Sciatic nerve (tissue), 2 donors: ENCODE measurements at regions not wholly inside any gene's neighbourhood (a gene's known extent, or its start where the extent isn't known, plus 50 kb on each side); places are given as distances from the start of the nearest gene placed in this dataset.
A peak's percentile ranks its signal among the peaks of the same experiment; 100 is the strongest.

Source experiments
- ATAC-seq: fragments of 200-7000 bp; cut with Tn5 transposase; one replicate; pipeline ENCODE4 v1.9.1; 2020; ENCODE audit warnings: mild to moderate bottlenecking, moderate library complexity
- DNase-seq: peaks from one replicate; pipeline ENCODE4 v3.0.0-alpha.2; 2020; ENCODE audit warnings: low spot score
- intact Hi-C: fragments of 100-400 bp; cut with DNase I; formaldehyde crosslinking; loops from one replicate; pipeline ENCODE4 v1.14.2; 2022
- donor health status: DM: no; HTN: no; CAD: no.
- donor health status: DM: no; HTN: no; CAD: no.

DNA sequence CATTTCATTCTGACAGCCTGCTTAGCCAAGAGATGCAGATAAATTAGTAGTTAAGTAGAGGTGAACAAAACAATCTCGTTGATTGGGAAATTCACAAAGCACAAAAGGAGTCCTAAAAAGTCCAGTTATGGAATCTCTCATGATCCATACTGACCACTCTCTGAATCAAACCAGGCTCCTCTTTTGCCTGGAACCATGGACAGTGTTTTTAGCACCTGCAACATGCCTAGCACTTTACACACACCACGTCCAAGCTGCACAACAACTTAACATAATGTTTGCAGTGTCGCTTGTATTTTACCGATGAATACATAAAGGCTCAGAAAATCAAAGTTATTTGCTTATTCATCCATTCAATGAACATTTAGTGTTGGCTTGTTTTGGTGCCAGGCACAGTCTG lies 101.8 kb upstream of the ST8SIA2 start:
- DNase-seq (no peak), ATAC-seq (no peak)
- intact Hi-C loops, result no loop called here

DNA sequence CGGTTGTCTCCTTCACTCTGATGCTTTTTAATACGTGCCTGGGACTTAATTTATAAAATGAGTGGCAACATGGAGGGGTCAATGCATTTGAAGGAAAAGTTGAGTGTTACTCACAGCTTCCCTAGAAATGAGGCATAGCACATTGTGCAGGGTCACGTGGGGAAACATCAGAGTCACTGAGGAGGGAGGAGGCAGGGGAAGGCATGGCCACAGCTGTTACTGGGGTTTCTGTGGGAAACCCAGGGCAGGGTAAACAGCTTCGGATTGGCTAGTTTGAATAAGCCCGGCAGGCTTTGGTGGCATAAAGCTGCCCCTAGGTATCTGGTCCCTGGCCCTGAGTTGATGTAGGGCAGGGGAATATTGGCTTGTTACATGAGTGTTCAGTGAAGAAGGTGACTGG lies 98.9 kb upstream of the ST8SIA2 start:
- ATAC-seq, result no peak
- intact Hi-C loops, result no loop called here
- no peak for DNase-seq

DNA sequence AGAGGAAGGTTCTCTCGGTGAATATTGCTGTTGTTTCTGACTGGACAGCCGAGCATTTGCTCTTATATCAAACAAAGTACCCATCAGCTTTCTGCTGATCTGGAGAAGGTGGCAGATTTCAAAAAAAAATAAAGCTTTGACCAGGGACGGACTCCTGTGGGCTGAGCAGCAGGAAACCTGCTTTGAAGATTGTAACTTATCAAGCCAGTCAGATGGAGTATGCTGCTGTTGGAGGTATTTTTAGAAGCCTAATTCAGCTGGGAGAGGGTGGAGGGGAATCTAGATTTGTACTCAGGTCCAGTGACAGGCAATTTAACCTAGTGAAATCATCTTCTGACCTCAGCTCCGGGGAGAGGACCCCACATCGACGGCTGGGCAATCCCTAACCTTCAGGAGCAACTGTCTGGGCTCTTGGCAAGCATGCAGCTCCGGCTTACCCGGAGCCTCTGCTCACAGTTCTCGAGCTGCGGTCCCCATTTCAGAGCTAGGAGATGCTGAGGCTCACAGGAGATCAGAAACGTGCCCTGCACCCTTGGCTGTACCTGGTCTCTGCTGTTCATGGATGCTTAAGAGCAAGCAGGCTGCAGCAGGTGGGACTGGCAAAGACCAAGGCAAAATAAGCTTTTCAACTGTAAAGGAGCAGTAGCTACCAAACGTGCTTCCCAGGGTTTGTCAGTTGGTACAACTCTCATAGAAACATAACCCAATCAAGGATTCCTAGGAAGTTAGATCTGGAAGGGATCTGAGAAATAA lies 89.3 kb upstream of the ST8SIA2 start:
- intact Hi-C loops, result no loop called here
- ATAC-seq (no peak), DNase-seq (no peak)

GRCh38 chr15:92305343-92305742 lies 88.3 kb upstream of the ST8SIA2 start:
- intact Hi-C loops, result no loop called here
- ATAC-seq, result no peak
- DNase-seq, result no peak

- DNase-seq (no peak), ATAC-seq (no peak)
- intact Hi-C loops, result no loop called here
Measured at GRCh38 chr15:92306663-92307062, 87.0 kb upstream of the ST8SIA2 start.

GRCh38 chr15:92315144-92315543 lies 78.5 kb upstream of the ST8SIA2 start:
- DNase-seq (no peak), ATAC-seq (no peak)
- intact Hi-C loops, result no loop called here

DNA sequence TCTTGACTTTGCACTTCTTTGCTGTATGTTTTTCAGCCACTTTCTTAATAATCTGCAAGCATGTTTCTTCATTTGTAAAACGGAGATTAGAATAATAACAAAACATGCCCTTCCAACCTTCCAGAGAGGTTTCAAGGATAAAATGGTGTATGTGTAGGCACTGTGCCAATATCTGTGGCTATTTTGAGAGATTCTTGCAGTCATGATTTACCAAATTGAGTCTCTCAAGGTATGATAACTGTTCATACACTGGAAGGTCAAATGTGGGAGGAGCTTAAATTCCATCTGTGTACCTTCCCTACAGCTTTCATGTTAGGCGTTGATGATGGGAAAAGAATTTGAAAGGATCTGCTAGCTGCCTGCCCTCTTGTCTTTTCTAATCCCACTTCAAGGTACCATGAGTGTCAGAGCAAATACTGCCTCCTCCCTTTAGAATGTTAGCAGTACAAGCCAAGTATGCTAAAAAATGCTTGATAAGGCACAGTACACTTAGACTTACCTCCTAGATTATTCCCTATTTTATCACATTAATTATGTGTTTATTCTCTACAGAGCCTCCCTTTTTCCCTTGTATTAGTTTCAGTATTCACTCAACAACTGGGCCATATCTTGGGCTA lies 78.0 kb upstream of the ST8SIA2 start:
- intact Hi-C loops, result no loop called here
- ATAC-seq (no peak), DNase-seq (no peak)

GRCh38 chr15:92316586-92317295 lies 76.9 kb upstream of the ST8SIA2 start:
- ATAC-seq, result no peak
- no peak for DNase-seq
- intact Hi-C loops, result no loop called here

- intact Hi-C loops, result no loop called here
- DNase-seq (no peak), ATAC-seq (no peak)
Measured at GRCh38 chr15:92320012-92320699, 73.5 kb upstream of the ST8SIA2 start.

DNA sequence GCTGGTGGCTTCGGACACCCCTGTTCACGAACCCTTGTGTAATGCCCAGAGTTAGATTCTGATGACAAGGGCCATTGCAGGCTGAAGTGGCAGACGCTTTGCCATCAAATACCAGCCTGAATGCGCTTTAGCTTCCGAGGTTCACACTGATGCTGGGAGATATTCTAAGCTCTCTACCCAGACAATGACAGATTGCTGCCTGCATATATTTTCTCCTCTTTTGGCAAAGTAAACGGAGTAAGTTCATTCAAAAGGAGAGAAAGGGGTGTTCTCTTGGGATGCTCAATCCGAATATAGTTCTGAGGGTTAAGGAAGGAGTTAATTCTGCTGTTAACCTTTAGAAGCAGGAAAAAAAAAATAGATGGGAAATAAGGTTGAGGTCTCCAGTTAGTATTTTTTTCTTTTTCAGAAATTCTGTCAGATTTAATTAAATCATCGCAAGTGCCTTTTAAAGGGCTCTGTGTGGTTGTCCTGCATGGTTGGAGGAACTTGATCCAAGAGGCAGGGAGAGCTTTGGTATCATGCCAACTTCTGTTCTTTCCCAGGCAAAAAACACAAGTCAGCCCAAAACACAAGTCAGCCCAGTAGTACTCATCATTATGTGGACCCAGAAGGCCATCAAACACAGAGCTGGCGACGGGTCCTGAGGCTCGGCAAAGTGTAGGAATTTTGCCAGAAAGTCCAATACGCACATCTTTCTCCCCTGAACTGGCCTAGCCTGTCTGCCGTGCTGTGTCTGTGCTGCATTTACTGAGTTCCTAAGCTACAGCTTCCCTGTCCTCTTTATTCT lies 70.9 kb upstream of the ST8SIA2 start:
- DNase-seq (no peak), ATAC-seq (peak; percentile 70)
- intact Hi-C loops, result no loop called here

GRCh38 chr15:92323525-92323924 lies 70.2 kb upstream of the ST8SIA2 start:
- DNase-seq (no peak), ATAC-seq (no peak)
- intact Hi-C loops, result no loop called here

DNA sequence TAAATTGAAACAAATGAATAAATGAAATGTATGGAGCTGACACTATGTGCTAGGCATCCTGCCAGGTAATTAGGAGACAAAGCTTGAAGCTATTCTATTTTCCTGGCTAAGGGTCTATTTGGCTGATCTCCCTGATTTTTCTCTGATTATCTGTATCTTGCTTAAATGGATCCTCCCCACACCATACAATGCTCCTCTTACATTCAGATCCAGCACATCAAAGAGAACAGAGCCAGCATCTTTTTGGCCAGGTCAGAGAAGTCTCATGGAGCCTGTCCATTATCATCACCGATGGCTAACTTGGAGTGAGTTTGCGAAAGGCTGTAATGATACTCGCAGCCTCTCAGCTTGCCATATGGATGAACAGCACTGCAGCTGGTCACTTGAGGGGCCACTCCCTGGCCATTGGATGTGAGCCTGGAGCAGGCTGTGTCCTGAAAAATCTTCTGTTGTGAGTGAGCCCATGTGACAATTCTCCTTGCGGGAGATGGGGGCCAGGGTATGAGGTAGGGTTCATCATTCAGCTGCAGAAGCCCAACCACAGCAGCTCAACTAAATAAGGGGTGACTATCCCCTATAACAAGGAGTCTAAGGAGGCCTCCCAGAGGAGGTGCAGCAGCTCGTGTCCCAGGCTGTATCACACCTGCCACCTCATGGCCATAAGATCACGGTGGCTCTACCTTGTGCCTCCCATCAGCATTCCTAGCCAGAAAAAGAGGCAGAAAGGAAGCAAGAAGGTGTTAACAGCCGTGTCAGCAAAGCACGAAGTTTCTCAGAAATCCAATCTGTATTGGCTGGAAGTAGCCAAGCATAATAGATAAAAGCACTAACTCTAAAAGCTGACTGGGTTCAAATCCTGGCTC lies 69.3 kb upstream of the ST8SIA2 start:
- no peak for ATAC-seq
- DNase-seq, result no peak
- intact Hi-C loops, result no loop called here

GRCh38 chr15:92326236-92326635 lies 67.4 kb upstream of the ST8SIA2 start:
- DNase-seq (no peak), ATAC-seq (no peak)
- intact Hi-C loops, result no loop called here

DNA sequence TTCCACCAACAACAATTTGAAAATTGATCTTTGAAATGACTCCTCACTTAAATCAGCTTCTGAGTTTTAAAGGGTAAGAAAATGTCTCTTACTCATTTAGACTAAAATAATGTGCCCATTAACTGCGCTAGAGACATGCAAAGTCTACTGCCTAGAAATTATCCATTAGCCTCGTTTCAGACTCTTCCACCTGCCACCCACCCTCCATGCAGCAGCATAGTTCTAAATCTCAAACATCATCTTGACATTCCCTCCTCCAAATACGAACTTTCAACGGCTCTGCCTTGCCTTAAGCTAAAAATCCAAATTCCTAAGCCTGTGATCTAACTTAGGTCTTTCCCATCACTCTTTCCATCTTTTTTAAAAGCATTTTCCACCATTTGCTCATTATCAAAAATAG lies 66.6 kb upstream of the ST8SIA2 start:
- ATAC-seq, result no peak
- intact Hi-C loops, result no loop called here
- DNase-seq, result no peak

- no peak for ATAC-seq
- no peak for DNase-seq
- intact Hi-C loops, result no loop called here
Measured at GRCh38 chr15:92328207-92328606, 65.5 kb upstream of the ST8SIA2 start.

DNA sequence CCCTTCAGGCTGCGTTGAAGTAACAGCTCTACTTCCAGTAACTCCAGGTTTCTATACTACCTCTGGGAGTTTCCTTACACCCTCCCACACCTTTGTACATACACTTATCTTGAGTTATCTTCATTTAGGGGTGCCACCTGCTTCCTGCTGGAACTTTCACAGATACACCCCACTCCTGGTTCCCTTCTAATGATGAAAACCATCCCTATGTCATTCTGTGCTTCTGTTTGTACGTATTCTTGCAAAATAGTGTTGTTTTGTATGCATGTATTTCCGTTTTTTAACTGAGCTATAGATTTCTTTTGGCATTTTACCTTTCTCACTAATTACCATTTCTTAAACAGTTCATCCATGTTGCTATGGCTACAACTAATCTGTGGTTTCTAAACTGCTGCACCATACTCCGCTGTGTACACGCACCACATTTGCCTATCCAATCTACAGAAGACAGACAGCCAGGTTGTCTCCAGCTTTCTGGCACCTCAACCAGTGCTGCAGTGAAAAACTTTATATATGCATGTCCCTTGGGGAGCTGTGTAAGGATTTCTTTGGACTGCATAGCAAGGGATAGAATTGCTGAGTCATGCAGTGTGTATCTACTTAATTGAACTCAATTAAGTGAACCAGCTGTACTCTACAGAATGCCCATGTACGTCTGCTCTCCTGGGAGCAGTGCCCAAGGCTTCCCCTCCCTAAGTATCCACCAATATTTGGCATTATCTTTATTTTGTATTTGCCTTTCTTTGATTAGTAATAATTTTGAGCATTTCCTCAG lies 61.4 kb upstream of the ST8SIA2 start:
- DNase-seq (no peak), ATAC-seq (no peak)
- intact Hi-C loops, result no loop called here

GRCh38 chr15:92333709-92334108 lies 60.0 kb upstream of the ST8SIA2 start:
- ATAC-seq, result no peak
- DNase-seq, result no peak
- intact Hi-C loops, result no loop called here
